GM12892 (cell line): ENCODE measurements at regions not wholly inside any gene's neighbourhood (a gene's known extent, or its start where the extent isn't known, plus 50 kb on each side); places are given as distances from the start of the nearest gene placed in this dataset.

Experiments
- POLR2A ChIP-seq: IDR thresholded peaks from 2 replicates; pipeline ENCODE4 v1.6.1; 2011; ENCODE audit warnings: low read depth, low read length, control low read depth
- TAF1 ChIP-seq: IDR thresholded peaks from 2 replicates; pipeline ENCODE4 v1.6.1; 2011; ENCODE audit warnings: low read depth, mild to moderate bottlenecking, control low read depth, low read length, borderline replicate concordance

GRCh38 chrX:101764538-101764937, 104.9 kb upstream of the ARMCX2 start:
- TF ChIP-seq POLR2A (no peak), TAF1 (no peak)
